ENCODE measurements at regions not wholly inside any gene's neighbourhood (a gene's known extent, or its start where the extent isn't known, plus 50 kb on each side); places are given as distances from the start of the nearest gene placed in this dataset.

GRCh38 chr9:89775641-89776040 is 170.8 kb downstream of the GADD45G start:
- DNase-seq = no peak

- DNase-seq = no peak
These were observed 172.1 kb downstream of the GADD45G start for GRCh38 chr9:89776795-89777525.

- DNase-seq = no peak
These were observed 172.7 kb downstream of the GADD45G start for GRCh38 chr9:89777544-89777943.

GRCh38 chr9:89778100-89779090 is 173.6 kb downstream of the GADD45G start:
- DNase-seq = no peak

GRCh38 chr9:89779405-89780203 is 174.8 kb downstream of the GADD45G start:
- no peak for DNase-seq

GRCh38 chr9:89780959-89781358 is 176.1 kb downstream of the GADD45G start:
- no peak for DNase-seq

DNA sequence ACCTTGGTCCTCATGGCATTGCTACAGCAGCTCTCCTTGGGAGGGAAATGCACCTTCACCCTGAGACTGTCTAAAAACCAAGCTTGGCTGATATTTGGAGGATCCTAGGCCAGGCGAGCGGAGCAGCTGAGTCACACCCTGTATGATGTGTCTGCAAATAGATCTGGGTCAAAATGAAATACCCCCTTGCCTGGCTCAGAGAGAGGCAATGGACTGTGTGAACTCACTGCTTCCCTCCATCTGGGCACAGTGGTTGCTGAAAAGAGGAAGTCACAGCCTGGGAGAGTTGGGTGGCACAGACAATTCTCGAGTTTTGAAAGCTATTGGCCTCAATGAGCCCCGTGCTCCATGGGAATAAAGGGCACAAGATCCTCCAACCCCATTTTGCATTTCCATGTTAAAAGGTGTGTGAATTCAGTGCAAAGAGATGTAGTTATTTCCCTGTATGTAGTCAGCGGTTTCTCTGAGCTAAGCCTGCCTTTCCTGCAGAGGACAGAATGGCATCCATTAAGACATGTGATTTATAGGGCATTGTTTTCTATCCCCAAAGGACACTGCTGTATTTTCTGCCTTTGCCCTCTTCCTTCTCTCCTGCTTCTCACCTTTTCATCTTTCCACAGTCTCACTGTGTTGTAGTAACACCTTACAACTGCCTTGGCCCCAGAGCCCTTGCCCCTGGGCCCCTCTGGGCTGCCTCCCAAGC is 177.2 kb downstream of the GADD45G start:
- DNase-seq = no peak

DNA sequence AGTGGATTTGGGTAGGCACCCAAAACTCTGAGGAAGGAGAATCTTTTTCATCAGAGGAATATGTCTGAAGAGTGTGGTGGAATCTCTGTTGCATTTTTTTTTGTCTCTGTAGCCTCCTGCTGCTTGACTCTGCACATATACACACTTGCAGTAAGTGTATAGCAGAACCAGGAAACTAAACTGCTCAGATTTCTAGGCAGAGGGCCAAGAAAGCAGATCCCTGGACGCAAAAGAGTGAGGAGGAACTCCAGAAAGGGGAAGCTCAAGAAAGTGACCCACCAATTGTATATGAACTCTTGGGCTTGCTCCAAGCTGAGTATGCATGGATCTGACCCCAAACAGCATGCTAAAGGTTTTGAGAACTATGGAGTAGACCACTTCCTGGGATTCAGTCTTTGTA is 181.8 kb downstream of the GADD45G start:
- DNase-seq = no peak

GRCh38 chr9:89787595-89787994 is 182.8 kb downstream of the GADD45G start:
- DNase-seq = no peak

- DNase-seq = no peak
These were observed 183.6 kb downstream of the GADD45G start for GRCh38 chr9:89788434-89788833.

- DNase-seq = no peak
These were observed 185.2 kb downstream of the GADD45G start for GRCh38 chr9:89789922-89790510.

- no peak for DNase-seq
These were observed 185.8 kb downstream of the GADD45G start for GRCh38 chr9:89790542-89791109.

GRCh38 chr9:89791754-89792153 is 186.9 kb downstream of the GADD45G start:
- DNase-seq = no peak

GRCh38 chr9:89792189-89793123 is 187.6 kb downstream of the GADD45G start:
- DNase-seq = no peak

- DNase-seq = no peak
These were observed 188.3 kb downstream of the GADD45G start for GRCh38 chr9:89793124-89793495.

- no peak for DNase-seq
These were observed 188.7 kb downstream of the GADD45G start for GRCh38 chr9:89793551-89793950.

- no peak for DNase-seq
These were observed 190.1 kb downstream of the GADD45G start for GRCh38 chr9:89794918-89795317.

- no peak for DNase-seq
These were observed 190.9 kb downstream of the GADD45G start for GRCh38 chr9:89795538-89796195.

DNA sequence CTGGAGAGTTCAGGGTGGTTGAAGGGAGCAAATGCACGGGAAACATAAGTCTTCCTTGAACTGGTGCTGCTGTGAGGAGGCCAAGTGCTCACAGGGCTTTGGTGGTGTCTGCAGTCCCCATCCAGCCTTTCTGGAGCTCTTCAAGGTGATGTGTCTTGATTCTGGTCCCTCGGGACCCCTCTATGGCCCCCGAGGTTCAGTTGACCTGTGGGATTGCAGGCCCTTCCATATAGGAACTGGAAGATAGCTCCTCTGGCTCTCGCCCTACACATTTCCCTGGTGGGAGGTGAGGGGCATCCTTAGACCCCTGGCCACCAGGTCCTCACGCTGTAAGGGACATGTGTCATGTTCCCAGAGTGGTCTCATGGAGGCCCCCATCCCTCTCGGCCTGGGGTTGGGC is 191.8 kb downstream of the GADD45G start:
- no peak for DNase-seq

DNA sequence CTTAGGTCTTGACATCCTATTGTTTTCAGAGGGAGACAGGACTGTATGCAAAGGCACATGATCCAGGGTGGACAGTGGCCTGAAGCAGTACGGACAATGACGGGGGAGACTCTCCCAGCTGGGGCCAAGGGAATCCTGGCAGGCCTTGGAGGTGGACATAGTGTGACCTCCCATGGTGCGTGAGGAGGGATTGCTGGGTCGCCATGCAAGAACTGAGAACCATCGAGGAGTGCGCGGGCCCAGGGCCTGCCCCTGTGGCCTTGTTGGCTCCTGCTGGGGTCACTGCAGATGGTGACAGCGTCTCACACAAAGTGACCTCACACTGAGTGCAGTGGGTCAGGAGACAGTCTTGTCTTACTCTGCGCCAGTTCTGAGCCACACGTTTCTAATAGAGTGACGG is 192.4 kb downstream of the GADD45G start:
- no peak for DNase-seq
